ENCODE measurements at regions not wholly inside any gene's neighbourhood (a gene's known extent, or its start where the extent isn't known, plus 50 kb on each side); places are given as distances from the start of the nearest gene placed in this dataset.

GRCh38 chr3:124461126-124461525 lies 269.1 kb upstream of the UMPS start:
- no peaks in the 10 kb centered on the region for H3K36me3 Mint-ChIP-seq
- no peak for TF ChIP-seq CTCF (IDR thresholded peaks at IDR 0.05)
- H3K9me3 Mint-ChIP-seq = no peaks in the 10 kb centered on the region
- WGBS (ENCODE audit: insufficient coverage) = no CpG with 5 or more reads among the region's 2 CpGs
- Histone ChIP-seq H3K79me2 (ENCODE audit: insufficient read depth, low read length) (no peaks in the 10 kb centered on the region), H3K36me3 (replicated peaks in 1 of 2; ENCODE audit: control insufficient read depth in 1 of 2, insufficient read depth in 2 of 2, low read length in 2 of 2) (no peaks in the 10 kb centered on the region), H3K27me3 (ENCODE audit: control insufficient read depth in 2 of 2, insufficient read depth in 2 of 2, low read length in 2 of 2) (peaks cover 0 to 11% of the 10 kb centered on the region in 2 donors), H3K9me3 (replicated peaks in 1 of 2; ENCODE audit: control insufficient read depth in 1 of 2, insufficient read depth in 1 of 2, low read length in 2 of 2) (no peaks in the 10 kb centered on the region), H3K4me1 (ENCODE audit: control insufficient read depth in 1 of 2, insufficient read depth in 2 of 2, low read length in 2 of 2) (no peaks in the 10 kb centered on the region), H3K9ac (ENCODE audit: insufficient read depth, low read length, poor library complexity, severe bottlenecking) (no peak overlapping the region), H3K27ac (ENCODE audit: low read depth in 1 of 2, low read length in 2 of 2) (no peak overlapping the region), H2AFZ (ENCODE audit: insufficient read depth, low read depth, low read length, poor library complexity, severe bottlenecking) (no peak overlapping the region), H3K4me2 (replicated peaks; ENCODE audit: extremely low read depth, low read length, poor library complexity, severe bottlenecking) (no peak overlapping the region), H3K4me3 (replicated peaks in 1 of 3; ENCODE audit: low read depth in 2 of 3, low read length in 3 of 3) (no peak overlapping the region), H4K20me1 (ENCODE audit: insufficient read depth, low read length) (no peaks in the 10 kb centered on the region)
- H3K4me3 Mint-ChIP-seq = no peak overlapping the region
- no peak for DNase-seq
- H3K27me3 Mint-ChIP-seq (ENCODE audit: low read depth in 3 of 3) = peaks cover 3 to 19% (median 9%) of the 10 kb centered on the region in 3 donors
- no peak overlapping the region for H3K27ac Mint-ChIP-seq
- H3K4me1 Mint-ChIP-seq = no peaks in the 10 kb centered on the region
- intact Hi-C loops (cut with micrococcal nuclease) = no loop called here

- Histone ChIP-seq H3K27me3 (ENCODE audit: control insufficient read depth in 2 of 2, insufficient read depth in 2 of 2, low read length in 2 of 2) (peaks cover 0 to 11% of the 10 kb centered on the region in 2 donors), H3K79me2 (ENCODE audit: insufficient read depth, low read length) (no peaks in the 10 kb centered on the region), H3K36me3 (replicated peaks in 1 of 2; ENCODE audit: control insufficient read depth in 1 of 2, insufficient read depth in 2 of 2, low read length in 2 of 2) (no peaks in the 10 kb centered on the region), H3K9ac (ENCODE audit: insufficient read depth, low read length, poor library complexity, severe bottlenecking) (no peak overlapping the region), H3K4me3 (replicated peaks in 1 of 3; ENCODE audit: low read depth in 2 of 3, low read length in 3 of 3) (no peak overlapping the region), H3K4me1 (ENCODE audit: control insufficient read depth in 1 of 2, insufficient read depth in 2 of 2, low read length in 2 of 2) (no peaks in the 10 kb centered on the region), H3K9me3 (replicated peaks in 1 of 2; ENCODE audit: control insufficient read depth in 1 of 2, insufficient read depth in 1 of 2, low read length in 2 of 2) (no peaks in the 10 kb centered on the region), H2AFZ (ENCODE audit: insufficient read depth, low read depth, low read length, poor library complexity, severe bottlenecking) (no peak overlapping the region), H3K27ac (ENCODE audit: low read depth in 1 of 2, low read length in 2 of 2) (no peak overlapping the region), H4K20me1 (ENCODE audit: insufficient read depth, low read length) (no peaks in the 10 kb centered on the region), H3K4me2 (replicated peaks; ENCODE audit: extremely low read depth, low read length, poor library complexity, severe bottlenecking) (no peak overlapping the region)
- Mint-ChIP-seq H3K27ac (peak overlapping the region in 1 of 7 donors; percentile 59), H3K27me3 (ENCODE audit: low read depth in 3 of 3) (peaks cover 8 to 19% (median 9%) of the 10 kb centered on the region in 3 donors), H3K36me3 (no peaks in the 10 kb centered on the region), H3K4me3 (no peak overlapping the region), H3K4me1 (no peaks in the 10 kb centered on the region), H3K9me3 (no peaks in the 10 kb centered on the region)
- intact Hi-C loops (cut with micrococcal nuclease) = no loop called here
- WGBS (ENCODE audit: insufficient coverage) = no CpG with 5 or more reads among the region's 4 CpGs
- DNase-seq = no peak
- TF ChIP-seq CTCF (IDR thresholded peaks at IDR 0.05) = no peak
Observed at GRCh38 chr3:124461838-124462632, 268.2 kb upstream of the UMPS start.

Data from CD14-positive monocyte (primary cell).